K562 (cell line): ENCODE measurements at regions not wholly inside any gene's neighbourhood (a gene's known extent, or its start where the extent isn't known, plus 50 kb on each side); places are given as distances from the start of the nearest gene placed in this dataset.

Source experiments
- ATAC-seq: fragments of 200-7000 bp; cut with Tn5 transposase; 3 replicates; pipeline ENCODE4 v1.9.1; 2020; ENCODE audit warnings: moderate library complexity
- BruUV-seq: library from RNA; stranded (reverse); fragments of 400-500 nt; replicated peaks from 2 replicates; lab custom pipeline; 2021; lab: Mats Ljungman, UMichigan
- CTCF ChIA-PET: fragments of 300-600 bp; formaldehyde crosslinking; extraction: SDS; loops from one replicate; lab custom pipeline; 2021; ENCODE audit warnings: low intra/inter-chr PET ratio; lab: Yijun Ruan, JAX
- POLR2A ChIA-PET: fragments of 300-600, 350-650 bp; sonication (Branson Sonifier 250); formaldehyde crosslinking; extraction: SDS; loops from one replicate; lab custom pipeline; 2021; ENCODE audit warnings: antibody characterized with exemption, inconsistent platforms; lab: Yijun Ruan, JAX
- DNase-seq, 4 experiments: peaks; one replicate each; pipeline versions ENCODE4 v3.0.0 to v3.0.0-alpha.2; 2011 to 2018; ENCODE audit warnings: low spot score in 3 of 4, mixed read lengths in 3 of 4; ENCODE audit errors: extremely low read depth in 1 of 4
- FAIRE-seq: peaks from 2 replicates; lab custom pipeline; 2011; peaks lifted over from hg19 to GRCh38; lab: Jason Lieb, UNC
- H2AFZ ChIP-seq: 2 replicates; pipeline ENCODE4 v1.6.0; 2011; ENCODE audit warnings: low read depth, low read length, control low read depth, inconsistent platforms
- H3K27ac ChIP-seq: fragments of 200-600 bp; 3 replicates; pipeline ENCODE4 v1.8.0; 2011; ENCODE audit warnings: low read depth, mild to moderate bottlenecking, control low read depth, inconsistent platforms, low read length, moderate library complexity, mixed read lengths; ENCODE audit errors: extremely low read depth
- H3K27me3 ChIP-seq, 2 experiments: fragments of 300-600 bp in 1 of 2; 2 replicates in 1 of 2; 3 replicates in 1 of 2; pipeline versions ENCODE4 v1.6.0 to v1.8.0; 2011; ENCODE audit warnings: inconsistent platforms in 2 of 2, low read length in 2 of 2, mild to moderate bottlenecking in 1 of 2, mixed read lengths in 1 of 2, moderate library complexity in 1 of 2; ENCODE audit not compliant: control insufficient read depth in 2 of 2, insufficient read depth in 2 of 2
- H3K36me3 ChIP-seq: fragments of 300-600 bp; 3 replicates; pipeline ENCODE4 v1.8.0; 2011; ENCODE audit warnings: mild to moderate bottlenecking, low read length, inconsistent platforms; ENCODE audit not compliant: control insufficient read depth, insufficient read depth
- H3K4me1 ChIP-seq, 2 experiments: fragments of 200-600 bp in 1 of 2; replicated peaks in 1 of 2; 2 replicates in 1 of 2; 3 replicates in 1 of 2; pipeline versions ENCODE4 v1.5.1 to v1.8.0; 2011; ENCODE audit warnings: inconsistent platforms in 2 of 2, low read length in 2 of 2, mild to moderate bottlenecking in 1 of 2, mixed read lengths in 1 of 2, moderate library complexity in 1 of 2; ENCODE audit not compliant: control insufficient read depth in 2 of 2, insufficient read depth in 2 of 2
- H3K4me2 ChIP-seq: 2 replicates; pipeline ENCODE4 v1.6.1; 2011; ENCODE audit warnings: low read length, control low read depth, inconsistent platforms, mixed read lengths; ENCODE audit not compliant: insufficient read depth
- H3K4me3 ChIP-seq: fragments of 200-600 bp; sonication (generic), shearing (Covaris generic); 2 replicates; pipeline ENCODE4 v1.5.1; 2016; ENCODE audit warnings: control low read depth, inconsistent platforms
- H3K79me2 ChIP-seq: fragments of 200-600 bp; 3 replicates; pipeline ENCODE4 v1.8.0; 2011; ENCODE audit warnings: low read length, inconsistent platforms; ENCODE audit not compliant: control insufficient read depth, insufficient read depth
- H3K9ac ChIP-seq, 2 experiments: 2 replicates each; pipeline versions ENCODE4 v1.6.0 to v1.6.1; 2011; ENCODE audit warnings: low read depth in 2 of 2, low read length in 2 of 2, control low read depth in 1 of 2, inconsistent platforms in 1 of 2, mild to moderate bottlenecking in 1 of 2, mixed read lengths in 1 of 2; ENCODE audit not compliant: insufficient read depth in 1 of 2
- H3K9me1 ChIP-seq: one replicate; pipeline ENCODE4 v1.6.0; 2011; ENCODE audit warnings: inconsistent platforms, mild to moderate bottlenecking, low read length, moderate library complexity; ENCODE audit not compliant: control insufficient read depth, insufficient read depth
- H3K9me3 ChIP-seq: replicated peaks from 2 replicates; pipeline ENCODE4 v1.5.1; 2011; ENCODE audit warnings: low read depth, low read length, inconsistent platforms; ENCODE audit not compliant: control insufficient read depth, insufficient read depth
- H4K20me1 ChIP-seq: replicated peaks from 2 replicates; pipeline ENCODE4 v1.6.1; 2011; ENCODE audit warnings: low read length, inconsistent platforms, mixed read lengths; ENCODE audit not compliant: control insufficient read depth, insufficient read depth
- CCAR2 ChIP-seq: fragments of 200-400 bp; formaldehyde crosslinking; IDR thresholded peaks from 2 replicates; pipeline ENCODE4 v1.6.1; 2017; ENCODE audit warnings: mild to moderate bottlenecking, low read depth, low read length
- CREM ChIP-seq: IDR thresholded peaks from 2 replicates; pipeline ENCODE4 v1.6.1; 2014; ENCODE audit warnings: antibody characterized with exemption, low read depth
- E2F5 ChIP-seq: sonication (generic); formaldehyde crosslinking; IDR thresholded peaks from 2 replicates; pipeline ENCODE4 v1.8.0; 2022; ENCODE audit warnings: mild to moderate bottlenecking, missing genetic modification reagents
- FOXJ3 ChIP-seq: sonication (generic); formaldehyde crosslinking; IDR thresholded peaks from 2 replicates; pipeline ENCODE4 v1.4.0; 2020; ENCODE audit warnings: mild to moderate bottlenecking, missing genetic modification reagents
- GTF2E2 ChIP-seq: fragments of 200-800 bp; sonication (Bioruptor generic); IDR thresholded peaks from 2 replicates; pipeline ENCODE4 v1.6.1; 2016; ENCODE audit warnings: missing genetic modification characterization, missing compliant biosample characterization
- HNRNPLL ChIP-seq: fragments of 200-400 bp; formaldehyde crosslinking; IDR thresholded peaks from 2 replicates; pipeline ENCODE4 v1.6.1; 2017; ENCODE audit warnings: low read length, low read depth, mild to moderate bottlenecking; ENCODE audit not compliant: poor library complexity, severe bottlenecking
- IFI16 ChIP-seq: fragments of 250-450 bp; sonication (Bioruptor Pico); IDR thresholded peaks from 2 replicates; pipeline ENCODE4 v2.1.2; 2022; ENCODE audit warnings: mild to moderate bottlenecking, inconsistent platforms
- JUNB ChIP-seq: fragments of 450-650 bp; formaldehyde crosslinking; conservative IDR thresholded peaks from 2 replicates; pipeline ENCODE4 v1.4.0; 2020; ENCODE audit warnings: mild to moderate bottlenecking
- JUND ChIP-seq, 2 experiments: IDR thresholded peaks; 2 replicates in 1 of 2; 3 replicates in 1 of 2; pipeline ENCODE4 v1.6.1; 2011; ENCODE audit warnings: borderline replicate concordance in 2 of 2, low read depth in 2 of 2, low read length in 2 of 2, improper control_type of control experiment in 1 of 2, missing biosample characterization in 1 of 2, missing genetic modification characterization in 1 of 2, missing genetic modification reagents in 1 of 2
- MEF2D ChIP-seq: conservative IDR thresholded peaks from 2 replicates; pipeline ENCODE4 v1.6.1; 2016; ENCODE audit warnings: low read depth, missing genetic modification characterization, missing compliant biosample characterization
- ZFX ChIP-seq: sonication (generic); formaldehyde crosslinking; IDR thresholded peaks from 2 replicates; pipeline ENCODE4 v1.8.0; 2022; ENCODE audit warnings: mild to moderate bottlenecking, missing genetic modification reagents, moderate library complexity
- ZNF12 ChIP-seq: sonication (generic); formaldehyde crosslinking; IDR thresholded peaks from 2 replicates; pipeline ENCODE4 v1.4.0; 2020; ENCODE audit warnings: mild to moderate bottlenecking, missing genetic modification reagents
- WGBS: fragments of 100-300 bp; shearing (Covaris generic); methylation state at CpG from one replicate; pipeline ENCODE4 v1.1.6; 2016; ENCODE audit warnings: low coverage, mixed read lengths; ENCODE audit not compliant: insufficient coverage; ENCODE audit errors: missing lambda C conversion rate; 5-methylcytosine and 5-hydroxymethylcytosine counted together
- in situ Hi-C: fragments of 300-500 bp; cut with MboI; formaldehyde crosslinking; loops from 4 replicates; pipeline ENCODE4 v1.15.0; 2018; ENCODE audit warnings: inconsistent platforms, mixed read lengths
- intact Hi-C: fragments of 100-400 bp; cut with micrococcal nuclease; formaldehyde crosslinking; loops from 2 replicates; pipeline ENCODE4 v1.14.2; 2022
- TF ChIP-seq, protein P1 (sequence below), 2 experiments: fragments of 450-650 bp; formaldehyde crosslinking in 1 of 2; IDR thresholded peaks; 2 replicates each; pipeline versions ENCODE4 v1.4.0 to v1.6.1; 2014 to 2020; ENCODE audit warnings: mild to moderate bottlenecking in 2 of 2, borderline replicate concordance in 1 of 2, low read depth in 1 of 2

GRCh38 chr5:60257596-60258271 is 364.2 kb upstream of the PDE4D start:
- WGBS = 0% methylated on average over 5 of the region's 5 CpGs
- CTCF ChIA-PET = no interaction called here
- intact Hi-C loops = no loop called here
- Histone ChIP-seq H3K27me3 (no peaks in the 10 kb centered on the region), H3K4me1 (no peaks in the 10 kb centered on the region), H3K9me1 (no peaks in the 10 kb centered on the region), H3K27ac (no peak overlapping the region), H3K4me2 (no peak overlapping the region), H3K79me2 (no peaks in the 10 kb centered on the region), H4K20me1 (no peaks in the 10 kb centered on the region), H2AFZ (no peak overlapping the region), H3K36me3 (no peaks in the 10 kb centered on the region), H3K4me3 (no peak overlapping the region), H3K9ac (no peak overlapping the region), H3K9me3 (no peaks in the 10 kb centered on the region)
- ATAC-seq (no peak), DNase-seq (no peak), FAIRE-seq (no peak)
- BruUV-seq = no TSS peak
- POLR2A ChIA-PET = no interaction called here
- in situ Hi-C loops = no loop called here
- TF ChIP-seq E2F5 (CRISPR knock-in tag) (no peak), FOXJ3 (CRISPR knock-in tag) (no peak), IFI16 (CRISPR knock-in tag) (no peak), CCAR2 (no peak), HNRNPLL (no peak), ZFX (CRISPR knock-in tag) (no peak), GTF2E2 (tag) (no peak), ZNF12 (CRISPR knock-in tag) (no peak), JUNB (CRISPR knock-in tag) (no peak), CREM (no peak), MEF2D (no peak), JUND (IDR thresholded peaks at IDR 0.05; ENCODE audit: borderline replicate concordance, low read depth, low read length) (no peak), JUND (tag; IDR thresholded peaks at IDR 0.05; ENCODE audit: borderline replicate concordance, low read depth, low read length) (no peak)
- TF ChIP-seq, protein P1, sequence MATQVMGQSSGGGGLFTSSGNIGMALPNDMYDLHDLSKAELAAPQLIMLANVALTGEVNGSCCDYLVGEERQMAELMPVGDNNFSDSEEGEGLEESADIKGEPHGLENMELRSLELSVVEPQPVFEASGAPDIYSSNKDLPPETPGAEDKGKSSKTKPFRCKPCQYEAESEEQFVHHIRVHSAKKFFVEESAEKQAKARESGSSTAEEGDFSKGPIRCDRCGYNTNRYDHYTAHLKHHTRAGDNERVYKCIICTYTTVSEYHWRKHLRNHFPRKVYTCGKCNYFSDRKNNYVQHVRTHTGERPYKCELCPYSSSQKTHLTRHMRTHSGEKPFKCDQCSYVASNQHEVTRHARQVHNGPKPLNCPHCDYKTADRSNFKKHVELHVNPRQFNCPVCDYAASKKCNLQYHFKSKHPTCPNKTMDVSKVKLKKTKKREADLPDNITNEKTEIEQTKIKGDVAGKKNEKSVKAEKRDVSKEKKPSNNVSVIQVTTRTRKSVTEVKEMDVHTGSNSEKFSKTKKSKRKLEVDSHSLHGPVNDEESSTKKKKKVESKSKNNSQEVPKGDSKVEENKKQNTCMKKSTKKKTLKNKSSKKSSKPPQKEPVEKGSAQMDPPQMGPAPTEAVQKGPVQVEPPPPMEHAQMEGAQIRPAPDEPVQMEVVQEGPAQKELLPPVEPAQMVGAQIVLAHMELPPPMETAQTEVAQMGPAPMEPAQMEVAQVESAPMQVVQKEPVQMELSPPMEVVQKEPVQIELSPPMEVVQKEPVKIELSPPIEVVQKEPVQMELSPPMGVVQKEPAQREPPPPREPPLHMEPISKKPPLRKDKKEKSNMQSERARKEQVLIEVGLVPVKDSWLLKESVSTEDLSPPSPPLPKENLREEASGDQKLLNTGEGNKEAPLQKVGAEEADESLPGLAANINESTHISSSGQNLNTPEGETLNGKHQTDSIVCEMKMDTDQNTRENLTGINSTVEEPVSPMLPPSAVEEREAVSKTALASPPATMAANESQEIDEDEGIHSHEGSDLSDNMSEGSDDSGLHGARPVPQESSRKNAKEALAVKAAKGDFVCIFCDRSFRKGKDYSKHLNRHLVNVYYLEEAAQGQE (IDR thresholded peaks at IDR 0.05; ENCODE audit: borderline replicate concordance) = no peak
- TF ChIP-seq, protein P1 (CRISPR knock-in tag; IDR thresholded peaks at IDR 0.05; ENCODE audit: low read depth) = no peak
